ENCODE measurements at regions not wholly inside any gene's neighbourhood (a gene's known extent, or its start where the extent isn't known, plus 50 kb on each side); places are given as distances from the start of the nearest gene placed in this dataset.

GRCh38 chr6:167442796-167443680 lies 118.2 kb downstream of the TTLL2 start:
- DNase-seq: no peak
- no peak overlapping the region for H3K27ac ChIP-seq
- no peak for TF ChIP-seq POLR2A (IDR thresholded peaks at IDR 0.05)
- TF ChIP-seq, protein P1, sequence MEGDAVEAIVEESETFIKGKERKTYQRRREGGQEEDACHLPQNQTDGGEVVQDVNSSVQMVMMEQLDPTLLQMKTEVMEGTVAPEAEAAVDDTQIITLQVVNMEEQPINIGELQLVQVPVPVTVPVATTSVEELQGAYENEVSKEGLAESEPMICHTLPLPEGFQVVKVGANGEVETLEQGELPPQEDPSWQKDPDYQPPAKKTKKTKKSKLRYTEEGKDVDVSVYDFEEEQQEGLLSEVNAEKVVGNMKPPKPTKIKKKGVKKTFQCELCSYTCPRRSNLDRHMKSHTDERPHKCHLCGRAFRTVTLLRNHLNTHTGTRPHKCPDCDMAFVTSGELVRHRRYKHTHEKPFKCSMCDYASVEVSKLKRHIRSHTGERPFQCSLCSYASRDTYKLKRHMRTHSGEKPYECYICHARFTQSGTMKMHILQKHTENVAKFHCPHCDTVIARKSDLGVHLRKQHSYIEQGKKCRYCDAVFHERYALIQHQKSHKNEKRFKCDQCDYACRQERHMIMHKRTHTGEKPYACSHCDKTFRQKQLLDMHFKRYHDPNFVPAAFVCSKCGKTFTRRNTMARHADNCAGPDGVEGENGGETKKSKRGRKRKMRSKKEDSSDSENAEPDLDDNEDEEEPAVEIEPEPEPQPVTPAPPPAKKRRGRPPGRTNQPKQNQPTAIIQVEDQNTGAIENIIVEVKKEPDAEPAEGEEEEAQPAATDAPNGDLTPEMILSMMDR (IDR thresholded peaks at IDR 0.05): no peak
- 51 to 57% methylated on average over 12 to 15 of the region's 15 CpGs for WGBS, 2 donors
- H3K4me1 ChIP-seq: no peaks in the 10 kb centered on the region
- no peaks in the 10 kb centered on the region for H3K36me3 ChIP-seq
- H3K9me3 ChIP-seq: no peaks in the 10 kb centered on the region
- no peak overlapping the region for H3K4me3 ChIP-seq
- no peaks in the 10 kb centered on the region for H3K27me3 ChIP-seq
- intact Hi-C loops (cut with DNase I): no loop called here

GRCh38 chr6:167444602-167445346 lies 119.9 kb downstream of the TTLL2 start:
- H3K27ac ChIP-seq: no peak overlapping the region
- WGBS, 2 donors: 85 to 89% methylated on average over 5 to 9 of the region's 9 CpGs
- no peaks in the 10 kb centered on the region for H3K4me1 ChIP-seq
- intact Hi-C loops (cut with DNase I): no loop called here
- no peak overlapping the region for H3K4me3 ChIP-seq
- H3K27me3 ChIP-seq: no peaks in the 10 kb centered on the region
- DNase-seq: no peak
- no peaks in the 10 kb centered on the region for H3K9me3 ChIP-seq
- TF ChIP-seq, protein P1 (IDR thresholded peaks at IDR 0.05): no peak
- TF ChIP-seq POLR2A (IDR thresholded peaks at IDR 0.05): no peak
- H3K36me3 ChIP-seq: no peaks in the 10 kb centered on the region

GRCh38 chr6:167445568-167445967 lies 120.7 kb downstream of the TTLL2 start:
- no peaks in the 10 kb centered on the region for H3K27me3 ChIP-seq
- intact Hi-C loops (cut with DNase I): no loop called here
- no peaks in the 10 kb centered on the region for H3K4me1 ChIP-seq
- no peak overlapping the region for H3K4me3 ChIP-seq
- DNase-seq: no peak
- H3K27ac ChIP-seq: no peak overlapping the region
- WGBS, 2 donors: 80 to 88% methylated on average over 6 to 7 of the region's 7 CpGs
- H3K36me3 ChIP-seq: no peaks in the 10 kb centered on the region
- no peaks in the 10 kb centered on the region for H3K9me3 ChIP-seq
- no peak for TF ChIP-seq POLR2A (IDR thresholded peaks at IDR 0.05)
- TF ChIP-seq, protein P1 (IDR thresholded peaks at IDR 0.05): no peak

- 91 to 93% methylated on average over 7 to 8 of the region's 8 CpGs for WGBS, 2 donors
- TF ChIP-seq, protein P1 (IDR thresholded peaks at IDR 0.05): no peak
- TF ChIP-seq POLR2A (IDR thresholded peaks at IDR 0.05): no peak
- H3K4me1 ChIP-seq: no peaks in the 10 kb centered on the region
Measured at GRCh38 chr6:167446046-167446445, 121.2 kb downstream of the TTLL2 start.

DNA sequence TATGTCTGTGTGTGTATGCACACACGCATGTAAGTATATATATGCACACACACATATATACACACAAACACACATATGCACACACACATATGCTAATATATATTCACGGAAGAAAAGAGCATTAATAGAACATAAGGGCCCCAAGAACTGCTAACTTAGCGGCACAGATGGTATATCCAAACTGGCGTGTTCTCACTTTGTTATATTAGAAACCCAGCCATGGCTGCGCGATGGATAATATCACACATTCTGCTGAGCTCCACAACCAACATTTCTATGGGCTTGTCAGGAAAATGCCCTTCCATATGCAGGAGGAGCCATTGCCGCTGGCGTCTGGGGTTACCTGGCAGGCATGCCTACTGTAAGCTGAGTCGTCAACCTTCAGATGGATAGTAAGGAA lies 122.1 kb downstream of the TTLL2 start:
- Histone ChIP-seq H3K4me1 (no peaks in the 10 kb centered on the region), H3K4me3 (no peak overlapping the region), H3K36me3 (no peaks in the 10 kb centered on the region), H3K27ac (no peak overlapping the region), H3K27me3 (no peaks in the 10 kb centered on the region), H3K9me3 (no peaks in the 10 kb centered on the region)
- no peak for TF ChIP-seq POLR2A (IDR thresholded peaks at IDR 0.05)
- TF ChIP-seq, protein P1 (IDR thresholded peaks at IDR 0.05): no peak
- DNase-seq: no peak
- intact Hi-C loops (cut with DNase I): no loop called here
- WGBS, 2 donors: 86 to 94% methylated on average over 9 of the region's 9 CpGs

More at GRCh38 chr6:167446046-167446445, 121.2 kb downstream of the TTLL2 start:
- H3K27ac ChIP-seq: no peak overlapping the region
- H3K4me3 ChIP-seq: no peak overlapping the region
- DNase-seq: no peak
- H3K9me3 ChIP-seq: no peaks in the 10 kb centered on the region
- H3K27me3 ChIP-seq: no peaks in the 10 kb centered on the region
- intact Hi-C loops (cut with DNase I): no loop called here
- H3K36me3 ChIP-seq: no peaks in the 10 kb centered on the region
